NCI-H446 treated with DMSO at 0.1 percent for 48 hours (cell line): ENCODE measurements at regions not wholly inside any gene's neighbourhood (a gene's known extent, or its start where the extent isn't known, plus 50 kb on each side); places are given as distances from the start of the nearest gene placed in this dataset.
"Not testable (repeated sequence)": the region's sequence is repeated elsewhere in the genome, so short reads cannot be mapped to it uniquely, and the experiment has no call there.

Source experiments
- DNase-seq: peaks from one replicate; lab custom pipeline; 2025; lab: John Stamatoyannopoulos, UW

DNA sequence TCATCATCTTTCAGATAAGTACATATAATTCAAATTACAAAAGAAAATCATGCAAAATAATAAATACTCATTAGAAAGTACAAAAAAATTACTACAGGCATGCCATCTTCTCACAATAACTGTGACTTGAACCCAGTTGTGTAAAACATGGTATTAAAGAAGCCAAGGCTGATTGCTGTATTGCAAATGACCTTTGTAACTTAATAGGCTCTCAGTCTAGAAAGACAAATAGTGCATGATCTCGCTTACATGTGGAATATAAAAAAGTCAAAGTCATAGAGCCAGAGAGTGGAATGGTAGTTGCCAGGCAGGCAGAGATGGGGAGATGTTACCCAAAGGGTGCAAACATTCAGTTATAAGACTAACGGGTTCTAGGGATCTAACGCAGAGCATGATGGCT, 626.1 kb downstream of the COL12A1 start:
- DNase-seq: no peak

DNA sequence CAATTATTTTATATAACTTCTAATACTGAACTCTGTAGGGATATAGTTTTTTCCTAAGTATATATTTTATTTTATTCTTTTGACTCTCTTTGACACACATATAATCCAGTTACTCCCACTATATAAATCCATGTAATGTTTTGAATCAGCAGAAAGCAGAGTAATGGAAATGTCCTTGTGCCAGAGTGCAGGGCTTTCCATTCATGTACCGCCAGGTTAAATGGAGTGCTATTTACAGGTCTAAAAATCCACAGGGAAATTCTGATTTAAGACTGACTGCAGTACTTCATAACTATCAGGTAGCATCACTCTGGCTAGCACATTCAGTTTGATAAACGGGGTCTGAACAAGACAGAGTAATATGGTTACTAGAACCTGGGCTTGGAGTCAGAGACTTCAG, 626.8 kb downstream of the COL12A1 start:
- no peak for DNase-seq

DNA sequence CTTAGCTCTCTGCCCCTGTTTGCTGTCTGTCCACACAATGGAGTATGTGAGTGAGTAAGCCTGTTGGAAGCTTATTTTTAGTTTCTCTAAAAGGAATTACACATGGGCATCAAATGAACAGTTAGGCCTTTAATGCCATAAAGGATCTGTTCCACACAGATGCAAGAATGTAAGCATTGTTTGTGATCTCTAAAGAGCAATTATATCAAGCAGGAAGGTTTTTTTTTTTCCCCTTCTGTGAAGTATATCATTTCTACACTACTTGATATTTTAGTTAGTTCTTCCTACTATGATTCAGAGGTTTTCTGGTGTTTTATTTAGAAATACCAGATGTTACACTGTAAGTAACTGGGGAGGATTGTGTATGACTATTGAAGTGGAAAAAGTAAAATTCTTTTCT, 627.5 kb downstream of the COL12A1 start:
- DNase-seq: no peak

DNA sequence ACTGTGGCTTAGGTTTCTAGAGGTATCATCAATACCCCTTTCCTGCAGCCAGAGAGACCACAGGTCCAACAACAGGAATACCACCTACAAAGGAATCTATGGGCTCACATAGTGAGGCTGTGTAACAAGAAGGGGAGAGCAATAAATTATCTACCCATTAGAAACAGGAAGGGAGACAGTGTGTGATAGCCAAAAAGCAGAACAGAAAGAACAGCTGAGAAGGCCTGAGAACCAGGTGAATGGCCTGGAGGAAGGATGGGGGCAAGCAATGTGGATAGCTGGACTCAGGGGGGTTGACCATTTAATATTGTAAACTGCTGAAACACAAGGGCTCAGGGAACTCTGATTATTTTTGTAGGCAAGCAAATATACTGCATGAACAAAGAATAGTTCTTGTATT, 628.2 kb downstream of the COL12A1 start:
- DNase-seq: no peak

DNA sequence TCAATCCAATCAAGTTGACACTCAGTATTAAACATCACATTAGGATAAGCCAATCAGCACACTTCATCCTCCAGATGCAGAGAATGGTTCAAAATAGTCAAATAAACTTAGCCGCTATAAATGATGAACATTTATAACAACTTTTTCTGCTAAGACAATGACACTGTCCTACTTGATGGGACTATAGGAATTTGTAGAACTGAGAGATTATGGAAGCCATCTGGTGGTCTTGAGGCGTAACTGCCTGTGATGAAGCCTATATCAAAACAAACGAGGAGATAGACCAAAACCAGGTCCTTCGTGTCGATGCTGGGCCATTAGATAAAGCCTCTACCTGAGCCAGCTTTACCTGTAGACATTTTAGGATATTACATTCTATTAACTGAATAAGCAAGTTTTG, 631.1 kb downstream of the COL12A1 start:
- no peak for DNase-seq

DNA sequence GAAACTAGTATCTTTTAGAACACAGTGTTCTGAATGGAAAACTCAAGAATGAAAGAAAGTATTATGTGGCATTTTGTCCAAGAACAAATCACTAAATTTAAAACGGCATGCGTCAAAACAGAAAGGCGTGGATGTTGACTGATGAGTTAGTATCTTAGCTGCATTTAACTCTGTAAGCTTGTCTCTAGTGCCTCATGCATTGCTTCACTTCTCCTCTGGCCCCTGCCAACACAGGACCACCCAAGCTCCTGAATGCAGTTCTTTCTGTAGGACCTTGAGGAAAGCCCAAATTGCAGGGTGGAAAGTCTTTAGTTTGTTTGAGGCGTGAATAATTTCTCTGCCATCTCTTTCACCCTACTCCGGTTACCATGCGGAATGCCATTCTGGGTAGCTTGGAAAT, 632.2 kb downstream of the COL12A1 start:
- no peak for DNase-seq

DNA sequence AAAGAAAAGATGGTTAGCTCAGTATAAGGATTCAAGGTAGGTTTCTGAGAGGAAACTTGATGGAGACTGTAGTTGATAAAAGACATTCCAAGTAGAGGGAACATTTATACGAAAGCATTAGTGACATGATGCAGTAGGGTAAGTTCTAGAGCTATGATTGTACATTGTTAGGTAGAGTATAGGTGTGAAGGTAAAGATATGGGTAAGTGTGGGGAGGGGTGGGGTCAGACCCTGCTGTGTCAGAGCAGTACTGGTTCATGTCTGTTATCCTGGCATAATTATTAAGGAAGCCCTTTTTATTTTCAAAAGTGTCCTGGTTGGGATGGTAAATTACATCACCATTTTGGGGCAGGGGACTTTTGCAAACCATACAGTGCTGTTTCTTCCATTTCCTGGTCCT, 635.8 kb downstream of the COL12A1 start:
- no peak for DNase-seq

DNA sequence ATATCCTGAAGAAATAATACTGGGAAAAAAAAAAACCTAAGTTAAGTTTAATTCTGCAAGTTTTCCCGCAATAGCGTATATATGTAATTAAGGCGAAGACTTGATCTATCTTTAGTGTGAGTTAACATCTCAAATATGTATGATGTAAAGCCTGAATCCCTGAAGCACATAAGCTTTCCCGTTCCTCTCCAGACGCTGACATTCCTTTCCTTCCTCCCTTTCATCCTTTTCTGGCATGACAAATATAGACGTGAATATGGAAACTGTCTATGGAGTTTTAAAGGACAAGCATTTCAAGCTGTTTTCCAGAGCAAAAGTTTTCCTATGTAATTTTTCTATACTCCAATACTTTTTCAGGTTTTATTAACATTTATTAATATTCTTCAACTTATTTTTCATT, 637.0 kb downstream of the COL12A1 start:
- no peak for DNase-seq

DNA sequence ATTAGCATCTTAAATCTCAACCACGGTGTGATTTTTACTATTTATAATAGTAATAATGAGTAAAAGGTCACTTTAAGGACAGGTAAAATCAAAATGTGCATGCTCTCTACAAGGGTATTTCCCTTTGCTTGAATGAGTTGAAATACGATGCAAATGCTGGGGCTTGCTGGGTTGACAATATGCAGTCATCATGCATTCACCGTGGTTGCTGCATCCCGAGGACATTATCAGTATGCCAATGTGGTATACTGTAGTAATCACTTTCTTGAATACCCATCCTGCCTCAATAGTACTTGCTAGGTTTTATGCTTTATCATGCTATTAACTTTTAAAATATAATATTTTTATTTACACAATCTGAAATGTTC, 637.9 kb downstream of the COL12A1 start:
- not testable (repeated sequence) for DNase-seq

DNA sequence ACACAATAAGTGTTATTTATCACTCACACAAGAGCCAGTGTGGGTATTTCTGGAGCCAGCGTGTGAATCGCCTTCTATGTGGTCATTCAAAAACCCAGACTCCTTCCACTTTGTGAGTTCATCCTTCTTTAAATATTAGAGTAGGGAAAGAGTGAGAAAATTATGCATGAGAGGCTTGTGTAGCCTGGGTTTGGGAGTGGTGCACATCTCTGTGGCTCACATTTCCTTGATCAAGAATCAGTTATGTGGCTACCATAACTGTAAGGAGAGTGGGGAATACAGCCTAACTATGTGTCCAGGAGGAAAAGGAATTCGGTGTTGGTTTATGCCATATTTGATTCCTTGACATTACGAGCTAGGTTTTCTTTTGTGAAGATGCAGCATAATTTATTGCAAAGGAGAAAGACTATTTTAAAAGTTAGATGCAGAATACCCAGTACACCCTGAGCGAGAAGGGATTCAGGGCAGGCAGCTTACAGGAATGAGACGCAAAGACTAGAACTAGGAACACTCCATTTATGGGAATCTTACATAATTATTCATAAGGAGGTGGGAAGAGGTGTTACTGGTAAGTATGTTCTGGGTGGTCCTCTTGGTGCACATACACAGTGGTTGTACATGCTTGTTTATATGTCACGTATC, 638.5 kb downstream of the COL12A1 start:
- DNase-seq: no peak

DNA sequence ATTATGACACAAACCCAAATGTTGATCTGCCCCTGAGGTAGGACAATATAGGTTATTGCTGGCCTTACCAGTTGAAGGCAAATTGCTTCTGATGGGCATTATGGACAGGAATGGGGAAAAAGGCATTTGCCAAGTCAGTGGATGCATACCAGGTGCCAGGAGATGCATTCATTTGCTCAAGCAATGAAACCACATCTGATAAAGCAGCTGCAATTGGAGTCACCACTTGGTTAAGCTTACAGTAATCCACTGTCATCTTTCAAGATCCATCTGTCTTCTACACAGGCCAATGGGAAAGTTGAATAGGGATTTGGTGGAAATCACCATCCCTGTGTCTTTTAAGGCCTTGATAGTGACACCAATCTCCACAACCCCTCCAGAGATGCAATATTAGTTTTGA, 648.6 kb downstream of the COL12A1 start:
- no peak for DNase-seq

DNA sequence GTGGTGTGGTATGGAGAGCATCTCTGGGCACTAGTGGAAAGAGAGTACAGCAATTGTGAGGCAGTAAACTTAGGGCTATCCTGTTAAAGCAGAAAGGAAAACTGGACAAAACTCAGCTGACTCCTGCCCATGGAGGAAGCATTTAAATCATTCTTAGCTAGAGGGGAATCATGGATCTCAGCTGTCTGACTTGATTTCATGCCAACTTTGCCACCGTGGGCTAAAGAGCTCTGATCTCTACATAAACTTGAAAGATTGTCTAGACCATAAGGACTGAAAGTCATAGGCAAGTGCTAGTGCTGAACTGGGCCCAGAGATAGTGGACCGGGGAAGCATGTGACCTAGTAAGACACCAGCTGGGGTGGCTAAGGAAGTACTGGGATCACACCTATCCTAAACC, 651.8 kb downstream of the COL12A1 start:
- DNase-seq: no peak

DNA sequence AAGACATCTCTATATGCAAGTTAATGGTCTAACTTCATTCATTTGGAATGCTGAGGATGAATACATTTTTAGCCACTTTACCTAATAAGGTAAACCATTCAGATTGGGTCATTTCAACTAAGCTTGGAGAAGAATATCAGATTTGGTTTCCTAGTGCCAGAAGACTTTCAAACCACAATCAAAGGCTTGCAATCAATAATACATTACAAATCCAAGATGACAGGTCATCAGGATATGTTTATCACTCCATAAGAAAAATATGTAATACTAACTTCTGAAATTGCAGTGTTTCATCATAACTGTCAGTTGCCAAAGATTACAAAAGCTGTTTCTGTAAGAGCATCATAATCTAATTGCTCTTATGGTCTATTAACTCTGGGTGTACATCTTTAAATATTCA, 654.0 kb downstream of the COL12A1 start:
- no peak for DNase-seq

DNA sequence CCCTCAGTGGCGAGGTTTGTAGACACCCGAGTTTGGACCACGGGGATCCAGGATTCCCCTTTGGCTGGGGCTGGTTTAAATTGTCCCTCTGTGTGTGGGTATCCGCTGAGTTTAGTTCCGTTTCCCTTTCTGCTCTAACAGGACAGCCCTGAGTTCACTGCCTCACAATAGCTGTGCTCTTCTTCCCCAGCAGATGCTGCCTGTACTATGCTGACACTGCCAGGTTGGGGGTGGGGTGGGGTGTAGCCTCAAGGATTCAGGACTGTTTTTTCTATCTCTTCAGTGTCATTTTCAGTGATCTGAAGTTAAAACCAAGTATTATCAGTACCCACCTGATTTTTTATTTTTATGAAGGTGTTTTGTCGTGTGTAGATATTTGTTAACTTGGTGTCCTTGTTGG, 655.0 kb downstream of the COL12A1 start:
- no peak for DNase-seq

DNA sequence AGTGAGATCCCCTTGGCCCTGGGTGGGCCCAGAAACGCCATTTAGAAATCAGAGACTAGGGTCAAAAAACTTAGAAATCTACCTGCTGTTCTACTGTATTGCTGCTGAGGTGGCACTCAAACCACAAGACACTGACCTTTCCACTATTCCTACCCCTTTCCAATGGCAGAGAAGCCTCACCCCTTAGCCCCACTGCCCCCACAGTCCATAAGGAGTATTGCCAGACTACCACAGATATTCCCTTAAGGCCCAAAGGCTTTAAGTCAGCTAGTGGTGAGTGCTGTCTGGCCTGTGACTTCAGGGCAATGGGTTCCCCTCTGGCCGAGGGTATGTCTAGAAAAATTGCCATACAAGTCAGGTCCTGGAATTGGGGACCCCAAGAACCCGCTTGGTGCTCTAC, 656.1 kb downstream of the COL12A1 start:
- DNase-seq: no peak

DNA sequence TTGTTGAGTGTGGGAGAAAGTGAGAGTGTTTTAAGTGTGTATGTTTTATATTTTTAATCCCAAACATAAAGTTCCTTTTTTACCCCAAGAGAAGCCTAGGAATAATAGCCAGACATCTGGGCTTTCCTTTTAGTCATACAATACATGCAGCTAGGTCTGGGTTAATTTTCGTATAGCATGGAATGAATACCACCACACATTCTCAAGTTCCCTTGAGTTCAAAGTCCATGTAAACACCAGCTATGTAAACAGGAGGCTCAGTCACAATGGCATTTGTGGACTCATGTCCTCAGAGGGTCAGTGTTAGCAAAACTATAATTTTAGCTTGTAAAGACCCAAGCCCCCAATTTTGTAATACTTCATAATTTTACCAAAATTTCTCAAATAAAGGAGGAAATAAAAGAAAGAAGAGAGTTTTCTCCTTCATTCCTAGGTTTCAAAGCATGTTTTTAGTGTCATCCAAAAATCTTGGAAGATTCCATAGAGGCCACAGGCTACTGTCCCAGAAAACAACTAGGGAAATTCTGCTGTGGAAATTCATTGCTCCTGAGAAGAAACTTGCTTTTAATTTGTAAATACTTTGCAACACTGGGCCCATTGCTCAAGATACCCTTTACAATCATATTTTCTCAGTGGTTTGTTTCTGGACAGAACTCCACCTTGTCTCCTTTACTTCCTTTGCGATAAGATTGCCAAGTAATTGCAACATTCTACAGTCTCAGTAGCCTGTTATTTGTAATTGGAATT, 671.2 kb downstream of the COL12A1 start:
- DNase-seq: no peak

DNA sequence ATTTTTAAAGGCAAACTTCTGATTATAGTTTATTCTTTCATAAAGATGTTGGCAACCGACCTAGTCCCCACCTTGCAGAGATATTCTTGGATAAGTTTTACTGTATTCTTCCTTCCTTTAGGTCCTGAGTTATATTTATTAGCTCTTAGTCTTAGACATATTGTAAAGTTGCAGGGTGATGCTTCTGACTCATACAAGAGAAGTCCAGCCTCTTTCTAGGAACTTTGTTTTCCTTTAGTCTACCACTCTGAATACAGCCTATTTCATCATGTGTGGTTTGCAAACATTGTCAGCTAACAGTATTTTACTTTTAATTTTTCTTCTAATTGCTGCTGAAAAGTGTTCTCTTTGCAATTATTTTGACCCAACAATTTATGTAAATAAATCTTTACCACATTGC, 686.7 kb downstream of the COL12A1 start:
- DNase-seq: no peak

DNA sequence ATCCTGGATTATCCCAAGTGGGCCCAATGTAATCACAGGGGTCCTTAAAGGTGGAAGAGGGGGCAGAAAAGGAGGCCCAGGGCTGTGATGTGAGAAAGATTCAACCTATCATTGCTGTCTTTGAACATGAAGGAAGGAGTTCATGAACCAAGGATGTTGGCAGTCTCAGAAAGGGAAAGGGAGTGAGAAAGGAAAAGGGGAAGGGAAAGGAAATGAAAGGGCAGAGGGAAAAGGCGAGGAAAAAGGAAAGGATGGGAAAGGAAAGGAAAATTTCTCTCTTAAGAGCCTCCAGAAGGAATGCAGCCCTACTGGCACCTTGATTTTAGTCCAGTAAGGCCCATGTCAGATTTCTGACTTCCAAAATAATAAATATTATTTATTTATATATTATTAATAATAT, 687.8 kb downstream of the COL12A1 start:
- DNase-seq: no peak

DNA sequence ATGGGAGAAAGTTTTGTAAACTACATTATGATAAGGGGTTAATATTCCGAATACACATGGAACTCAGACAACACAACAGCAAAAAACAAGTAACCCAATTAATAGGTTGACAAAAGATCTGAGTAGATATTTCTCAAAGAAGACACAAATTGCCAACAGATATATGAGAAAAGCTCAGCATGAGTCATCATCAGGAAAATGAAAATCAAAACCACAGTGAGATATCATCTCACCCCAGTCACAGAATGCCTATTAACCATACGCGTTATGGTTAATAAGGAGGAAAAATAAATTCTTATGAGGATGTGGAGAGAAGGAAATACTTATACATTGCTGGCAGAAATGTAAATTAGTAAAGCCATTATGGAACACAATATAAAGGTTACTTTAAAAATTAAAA, 695.0 kb downstream of the COL12A1 start:
- no peak for DNase-seq

DNA sequence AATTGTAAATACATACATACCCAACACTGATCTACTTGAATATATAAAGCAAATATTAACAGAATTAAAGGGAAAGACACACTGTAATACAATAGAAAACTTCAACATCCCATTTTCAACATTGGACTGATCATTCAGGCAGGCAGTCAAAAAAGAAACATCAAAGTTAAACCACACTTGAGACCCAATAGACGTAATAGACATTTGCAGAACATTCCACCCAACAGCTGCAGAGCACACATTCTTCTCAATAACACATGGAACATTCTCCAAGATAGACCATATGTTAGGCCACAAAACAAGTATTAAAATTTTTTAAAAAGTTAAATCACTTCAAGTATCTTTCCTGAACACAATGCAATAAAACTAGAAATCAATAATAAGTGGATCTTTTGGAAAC, 698.2 kb downstream of the COL12A1 start:
- no peak for DNase-seq

DNA sequence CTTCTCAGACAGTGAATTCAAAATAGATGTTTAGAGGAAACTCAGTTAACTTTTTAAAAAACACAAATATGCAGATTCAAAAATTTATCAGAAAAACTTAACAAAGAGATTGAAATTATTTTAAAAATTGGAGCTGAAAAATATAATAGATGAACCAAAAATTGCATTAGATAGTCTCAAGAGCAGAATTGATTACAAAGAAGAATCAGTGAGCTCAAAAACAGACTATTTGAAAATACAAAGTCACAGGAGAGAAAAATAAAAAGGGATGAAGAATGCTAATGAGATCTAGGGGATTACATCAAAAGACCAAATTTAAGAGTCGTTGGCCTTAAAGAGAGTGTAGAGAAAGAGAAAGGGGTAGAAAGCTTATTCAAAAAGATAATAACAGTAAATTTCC, 700.5 kb downstream of the COL12A1 start:
- no peak for DNase-seq

DNA sequence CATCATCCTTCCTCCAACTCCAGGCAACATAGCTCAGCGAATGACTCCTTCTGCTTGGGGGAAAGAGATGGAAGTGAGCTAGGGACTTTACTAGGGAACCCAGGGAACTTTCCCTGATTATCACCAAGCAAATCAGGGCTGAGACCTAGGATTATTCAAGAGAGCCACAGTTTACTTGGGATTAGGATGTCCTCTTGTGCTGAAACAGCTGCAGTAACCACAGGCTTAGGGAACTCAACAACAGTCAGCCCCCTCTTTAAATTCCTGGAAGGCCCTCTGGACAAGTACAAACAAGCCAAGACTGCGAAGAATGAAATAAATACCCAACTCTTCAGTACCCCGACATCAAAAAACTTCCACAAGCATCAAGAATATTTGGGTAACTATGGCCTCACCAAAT, 700.9 kb downstream of the COL12A1 start:
- DNase-seq: no peak

DNA sequence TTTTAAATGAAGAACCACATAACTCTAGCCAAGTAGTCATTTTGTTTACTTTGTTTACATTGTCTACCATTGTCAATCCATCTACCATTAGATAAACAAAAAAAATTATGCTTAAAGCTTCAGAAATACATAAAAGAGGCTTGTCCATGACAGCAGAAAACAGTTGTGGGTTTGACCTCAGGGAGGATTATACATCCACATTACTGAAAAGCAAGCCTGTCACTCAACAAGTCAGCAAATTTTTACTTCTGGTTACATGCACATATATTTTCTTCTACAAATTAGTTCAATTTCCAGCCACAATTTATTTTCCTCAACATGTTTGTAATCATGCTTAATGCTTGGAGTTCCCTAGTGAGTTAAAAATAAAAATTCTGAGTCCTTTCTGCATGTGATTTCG, 713.3 kb downstream of the COL12A1 start:
- no peak for DNase-seq

DNA sequence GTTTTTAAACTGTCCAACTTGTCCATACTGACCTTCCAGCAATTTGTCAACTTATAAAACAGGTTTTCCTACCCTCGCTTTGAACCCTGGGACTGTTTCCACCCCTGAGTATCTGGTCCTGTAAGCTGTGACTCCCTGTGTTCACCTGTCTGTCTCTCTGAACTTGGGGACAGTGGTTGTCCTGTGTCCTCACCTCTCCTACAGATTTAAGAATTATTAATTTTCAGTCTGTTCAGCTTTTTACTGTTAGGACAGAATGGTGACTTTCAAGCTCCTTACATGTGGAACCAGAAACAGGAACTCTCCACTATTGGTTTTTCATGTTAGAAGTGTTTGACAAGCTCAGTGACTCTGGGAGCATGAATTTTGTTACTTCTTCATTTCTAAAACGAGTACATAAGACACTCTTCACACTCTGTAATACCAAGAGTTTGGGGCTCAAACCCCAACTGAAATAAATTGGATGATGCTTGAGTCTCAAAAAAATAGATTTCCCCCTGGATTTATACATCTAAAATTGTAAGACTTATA, 713.9 kb downstream of the COL12A1 start:
- DNase-seq: no peak
